Erythroblast (primary cell): ENCODE measurements at regions not wholly inside any gene's neighbourhood (a gene's known extent, or its start where the extent isn't known, plus 50 kb on each side); places are given as distances from the start of the nearest gene placed in this dataset.

Experiments used
- GATA1 ChIP-seq: IDR thresholded peaks from 2 replicates; pipeline ENCODE4 v1.6.1; 2011; ENCODE audit warnings: low read depth, mild to moderate bottlenecking, control low read depth, low read length, moderate library complexity
- POLR2A ChIP-seq: IDR thresholded peaks from 2 replicates; pipeline ENCODE4 v1.6.1; 2011; ENCODE audit warnings: mild to moderate bottlenecking, low read length

- TF ChIP-seq POLR2A: no peak
- TF ChIP-seq GATA1: no peak
Observed at GRCh38 chr2:190766174-190766572, 114.4 kb upstream of the GLS start.
